PC-9 (cell line): ENCODE measurements at regions not wholly inside any gene's neighbourhood (a gene's known extent, or its start where the extent isn't known, plus 50 kb on each side); places are given as distances from the start of the nearest gene placed in this dataset.

Experiments
- BruUV-seq: library from RNA; stranded (reverse); fragments of 400-500 nt; replicated peaks from 2 replicates; lab custom pipeline; 2021; lab: Mats Ljungman, UMichigan
- CTCF ChIA-PET: fragments of 300-600 bp; sonication (Branson Sonifier 250); formaldehyde crosslinking; loops from one replicate; lab custom pipeline; 2022; ENCODE audit warnings: antibody characterized with exemption; lab: Charles Lee
- POLR2A ChIA-PET: fragments of 300-600 bp; sonication (Branson Sonifier 250); formaldehyde crosslinking; loops from one replicate; lab custom pipeline; 2022; ENCODE audit warnings: antibody characterized with exemption; ENCODE audit not compliant: unreplicated experiment; lab: Charles Lee
- DNase-seq, 2 experiments: peaks; one replicate each; pipeline versions ENCODE4 v3.0.0 to v3.0.0-alpha.2; 2015 to 2022; ENCODE audit warnings: mixed read lengths in 1 of 2
- H2AFZ ChIP-seq: fragments of 200-600 bp; sonication (generic); 2 replicates; pipeline ENCODE4 v1.8.1; 2017; ENCODE audit warnings: antibody characterized with exemption
- H3F3A ChIP-seq: fragments of 200-600 bp; sonication (generic); 2 replicates; pipeline ENCODE4 v1.8.1; 2017; ENCODE audit warnings: antibody characterized with exemption, mild to moderate bottlenecking, low read depth; ENCODE audit not compliant: insufficient read depth
- H3K27ac ChIP-seq: fragments of 200-600 bp; sonication (generic); 2 replicates; pipeline ENCODE4 v1.6.1; 2016; ENCODE audit warnings: mixed run types
- H3K27me3 ChIP-seq: fragments of 200-600 bp; sonication (generic); 2 replicates; pipeline ENCODE4 v1.6.1; 2016; ENCODE audit warnings: low read depth, mixed run types; ENCODE audit not compliant: insufficient read depth
- H3K36me3 ChIP-seq: fragments of 200-600 bp; sonication (generic); 2 replicates; pipeline ENCODE4 v1.6.1; 2016; ENCODE audit warnings: low read depth, mixed run types
- H3K4me1 ChIP-seq: fragments of 200-600 bp; sonication (generic); replicated peaks from 2 replicates; pipeline ENCODE4 v1.6.1; 2016; ENCODE audit warnings: mixed run types; ENCODE audit not compliant: insufficient read depth
- H3K4me2 ChIP-seq: fragments of 200-600 bp; sonication (generic); 2 replicates; pipeline ENCODE4 v1.6.1; 2017; ENCODE audit warnings: mixed run types
- H3K4me3 ChIP-seq: fragments of 200-600 bp; sonication (generic); 2 replicates; pipeline ENCODE4 v1.6.1; 2016; ENCODE audit warnings: mixed run types
- H3K79me2 ChIP-seq: fragments of 200-600 bp; sonication (generic); 2 replicates; pipeline ENCODE4 v1.6.1; 2017; ENCODE audit warnings: low read depth, mixed run types
- H3K9me2 ChIP-seq: fragments of 200-600 bp; sonication (generic); 2 replicates; pipeline ENCODE4 v1.8.1; 2017; ENCODE audit warnings: mild to moderate bottlenecking; ENCODE audit not compliant: insufficient read depth
- H3K9me3 ChIP-seq: fragments of 200-600 bp; sonication (generic); 2 replicates; pipeline ENCODE4 v1.8.1; 2016; ENCODE audit warnings: low read depth; ENCODE audit not compliant: insufficient read depth
- H4K20me1 ChIP-seq: fragments of 200-600 bp; sonication (generic); 2 replicates; pipeline ENCODE4 v1.8.1; 2017; ENCODE audit not compliant: insufficient read depth
- EZH2 ChIP-seq: fragments of 200-600 bp; sonication (generic); IDR thresholded peaks from 2 replicates; pipeline ENCODE4 v1.8.0; 2017; ENCODE audit warnings: antibody characterized with exemption, low read depth
- intact Hi-C: fragments of 100-400 bp; cut with micrococcal nuclease; formaldehyde crosslinking; loops from one replicate; pipeline ENCODE4 v1.10.0; 2022; ENCODE audit not compliant: unreplicated experiment
- TF ChIP-seq, protein P1 (sequence below): fragments of 200-600 bp; sonication (generic); conservative IDR thresholded peaks from 2 replicates; pipeline ENCODE4 v1.6.1; 2017; ENCODE audit warnings: mixed run types, antibody characterized with exemption, mild to moderate bottlenecking, moderate library complexity

- Histone ChIP-seq H3K9me2 (no peaks in the 10 kb centered on the region), H3F3A (no peaks in the 10 kb centered on the region), H4K20me1 (no peaks in the 10 kb centered on the region), H3K4me2 (no peak overlapping the region), H3K27ac (no peak overlapping the region), H3K9me3 (0 out of 2 replicates have a peak, but pooled peaks cover 3% of the 10 kb centered on the region), H3K4me3 (no peak overlapping the region), H2AFZ (no peak overlapping the region), H3K4me1 (peaks cover 6% of the 10 kb centered on the region), H3K27me3 (no peaks in the 10 kb centered on the region), H3K79me2 (no peaks in the 10 kb centered on the region), H3K36me3 (no peaks in the 10 kb centered on the region)
- TF ChIP-seq, protein P1, sequence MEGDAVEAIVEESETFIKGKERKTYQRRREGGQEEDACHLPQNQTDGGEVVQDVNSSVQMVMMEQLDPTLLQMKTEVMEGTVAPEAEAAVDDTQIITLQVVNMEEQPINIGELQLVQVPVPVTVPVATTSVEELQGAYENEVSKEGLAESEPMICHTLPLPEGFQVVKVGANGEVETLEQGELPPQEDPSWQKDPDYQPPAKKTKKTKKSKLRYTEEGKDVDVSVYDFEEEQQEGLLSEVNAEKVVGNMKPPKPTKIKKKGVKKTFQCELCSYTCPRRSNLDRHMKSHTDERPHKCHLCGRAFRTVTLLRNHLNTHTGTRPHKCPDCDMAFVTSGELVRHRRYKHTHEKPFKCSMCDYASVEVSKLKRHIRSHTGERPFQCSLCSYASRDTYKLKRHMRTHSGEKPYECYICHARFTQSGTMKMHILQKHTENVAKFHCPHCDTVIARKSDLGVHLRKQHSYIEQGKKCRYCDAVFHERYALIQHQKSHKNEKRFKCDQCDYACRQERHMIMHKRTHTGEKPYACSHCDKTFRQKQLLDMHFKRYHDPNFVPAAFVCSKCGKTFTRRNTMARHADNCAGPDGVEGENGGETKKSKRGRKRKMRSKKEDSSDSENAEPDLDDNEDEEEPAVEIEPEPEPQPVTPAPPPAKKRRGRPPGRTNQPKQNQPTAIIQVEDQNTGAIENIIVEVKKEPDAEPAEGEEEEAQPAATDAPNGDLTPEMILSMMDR = no peak
- no peak for TF ChIP-seq EZH2
- intact Hi-C loops = no loop called here
- no peak for DNase-seq
- ChIA-PET CTCF (no interaction called here), POLR2A (no interaction called here)
- no TSS peak for BruUV-seq
Observed at GRCh38 chr5:68919988-68920490, 173.8 kb upstream of the SLC30A5 start.

- no peak overlapping the region for H3K4me2 ChIP-seq
- H3K9me3 ChIP-seq = 0 out of 2 replicates have a peak, but pooled peaks cover 3% of the 10 kb centered on the region
- H3K4me1 ChIP-seq = peaks cover 6% of the 10 kb centered on the region
- H3F3A ChIP-seq = no peaks in the 10 kb centered on the region
- CTCF ChIA-PET = no interaction called here
- TF ChIP-seq, protein P1 = no peak
- no peak for TF ChIP-seq EZH2
- H2AFZ ChIP-seq = no peak overlapping the region
- no peaks in the 10 kb centered on the region for H4K20me1 ChIP-seq
- H3K9me2 ChIP-seq = no peaks in the 10 kb centered on the region
- H3K79me2 ChIP-seq = no peaks in the 10 kb centered on the region
- POLR2A ChIA-PET = no interaction called here
- intact Hi-C loops = no loop called here
- no peak for DNase-seq
- no peaks in the 10 kb centered on the region for H3K36me3 ChIP-seq
- no peaks in the 10 kb centered on the region for H3K27me3 ChIP-seq
- no TSS peak for BruUV-seq
- no peak overlapping the region for H3K27ac ChIP-seq
- no peak overlapping the region for H3K4me3 ChIP-seq
Observed at GRCh38 chr5:68920888-68921287, 172.9 kb upstream of the SLC30A5 start.

DNA sequence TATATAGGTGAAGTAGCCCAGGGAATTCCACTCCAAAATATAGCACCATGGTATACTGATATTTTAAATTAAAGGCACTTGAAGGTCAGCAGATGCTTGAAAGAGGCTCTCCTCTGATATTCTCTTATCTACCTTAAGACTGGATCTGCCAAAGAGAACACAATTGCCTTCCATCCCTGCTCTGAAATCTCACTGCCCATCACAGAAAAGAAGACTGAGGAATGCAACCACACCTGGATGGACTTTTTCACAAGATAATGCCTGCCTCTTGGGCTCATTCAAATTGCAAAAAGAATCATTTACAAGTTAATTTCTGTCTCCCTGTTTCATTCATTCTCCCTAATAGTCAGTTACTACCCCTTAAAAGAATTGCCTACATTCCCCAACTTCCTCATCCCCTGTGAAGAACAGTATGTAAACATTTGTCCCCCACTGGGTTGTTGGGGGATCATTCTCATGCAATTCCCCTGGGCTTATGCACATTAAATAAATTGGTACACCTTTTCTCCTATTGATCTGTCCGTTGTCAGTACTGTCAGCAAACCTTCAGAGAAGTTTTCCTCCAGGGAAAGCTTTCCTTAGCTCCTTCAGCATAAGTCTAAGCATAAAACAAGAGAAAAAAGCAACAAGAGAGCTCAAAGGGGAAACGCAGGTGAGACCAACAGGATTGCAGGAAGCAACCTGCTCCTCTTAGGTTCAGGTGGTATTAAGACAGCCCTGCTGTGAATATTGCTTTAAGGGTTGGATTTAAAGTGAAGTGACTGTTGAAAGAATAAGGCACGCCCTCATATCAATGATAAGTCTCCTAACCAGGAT is 171.4 kb upstream of the SLC30A5 start:
- ChIA-PET CTCF (no interaction called here), POLR2A (no interaction called here)
- Histone ChIP-seq H3K4me1 (peaks cover 6% of the 10 kb centered on the region), H2AFZ (no peak overlapping the region), H3K4me3 (no peak overlapping the region), H3K4me2 (no peak overlapping the region), H3F3A (no peaks in the 10 kb centered on the region), H3K27ac (no peak overlapping the region), H3K79me2 (no peaks in the 10 kb centered on the region), H4K20me1 (no peaks in the 10 kb centered on the region), H3K9me3 (0 out of 2 replicates have a peak, but pooled peaks cover 3% of the 10 kb centered on the region), H3K9me2 (no peaks in the 10 kb centered on the region), H3K27me3 (no peaks in the 10 kb centered on the region), H3K36me3 (no peaks in the 10 kb centered on the region)
- no peak for DNase-seq
- BruUV-seq = no TSS peak
- TF ChIP-seq EZH2 = no peak
- intact Hi-C loops = no loop called here
